Muscle of back (tissue), 3 donors: ENCODE measurements at regions not wholly inside any gene's neighbourhood (a gene's known extent, or its start where the extent isn't known, plus 50 kb on each side); places are given as distances from the start of the nearest gene placed in this dataset.

Source experiments
- DNase-seq, 3 donors: peaks; one replicate each; pipeline versions ENCODE4 v3.0.0 to v3.0.0-alpha.2; 2013

DNA sequence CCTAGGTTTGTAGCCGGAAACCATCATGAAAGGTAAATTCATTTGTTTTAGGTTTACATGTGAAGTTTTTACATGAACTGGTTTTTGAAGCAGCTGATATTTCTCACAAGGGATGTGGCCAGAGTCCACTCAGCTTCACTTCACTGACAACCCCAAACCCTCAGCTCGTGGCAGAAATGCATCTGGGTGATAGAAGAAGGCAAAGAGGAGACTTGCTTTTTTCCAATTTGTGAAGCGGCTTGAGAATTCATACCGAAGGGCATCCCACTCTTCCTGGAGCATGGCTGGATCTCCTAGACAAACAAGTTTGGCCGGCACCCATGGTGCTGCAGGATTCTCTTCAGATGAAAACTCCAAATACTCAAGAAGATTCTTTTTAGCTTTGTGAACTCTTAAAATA, 392.8 kb upstream of the CNR1 start:
- DNase-seq, result no peak

DNA sequence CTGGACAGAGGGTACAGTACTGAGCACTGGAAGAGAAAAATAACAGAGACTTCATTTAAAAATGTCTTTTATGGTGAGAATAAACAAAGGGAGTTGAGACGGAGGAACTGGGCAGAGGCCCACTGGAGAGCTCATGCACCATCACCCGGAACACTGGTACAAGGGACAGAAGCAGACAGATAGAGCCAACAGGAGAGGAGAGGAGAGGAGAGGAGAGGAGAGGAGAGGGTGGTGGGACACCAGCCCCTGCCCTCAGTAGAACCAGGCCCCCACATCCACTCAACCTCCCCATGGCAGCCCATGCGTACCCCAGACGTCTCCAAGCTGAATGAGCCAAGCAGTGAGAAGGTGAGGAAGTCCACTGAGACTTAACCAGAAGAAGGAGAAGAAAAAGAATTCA, 390.5 kb upstream of the CNR1 start:
- DNase-seq, result no peak

DNA sequence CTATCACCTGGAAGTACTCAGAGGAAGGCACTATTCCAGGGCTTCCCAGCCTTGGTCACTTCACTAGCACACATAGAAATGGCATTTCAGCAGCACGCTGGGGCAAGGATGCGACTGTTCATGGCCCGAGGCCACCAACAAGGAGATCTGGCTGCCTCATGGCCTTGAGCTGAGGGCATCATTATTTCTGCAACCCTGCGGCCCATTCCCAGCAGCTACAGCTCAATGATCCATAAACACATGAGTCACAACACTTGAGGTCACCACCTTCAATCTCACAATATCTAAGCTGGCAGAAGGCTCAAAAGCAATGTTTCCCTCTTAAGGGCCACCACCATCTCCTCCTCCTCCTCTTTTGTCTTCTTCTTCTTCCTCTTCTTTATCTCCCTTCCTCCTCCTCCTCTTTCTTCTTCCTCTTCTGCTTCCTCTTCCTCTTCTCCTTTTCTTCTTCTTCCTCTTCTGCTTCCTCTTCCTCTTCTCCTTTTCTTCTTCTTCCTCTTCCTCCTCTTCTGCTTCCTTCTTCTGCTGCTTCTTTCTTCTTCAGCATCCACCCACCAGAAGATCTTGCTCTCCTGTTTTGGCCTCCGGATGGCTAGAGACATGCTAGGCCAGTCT, 382.9 kb upstream of the CNR1 start:
- DNase-seq, result no peak

DNA sequence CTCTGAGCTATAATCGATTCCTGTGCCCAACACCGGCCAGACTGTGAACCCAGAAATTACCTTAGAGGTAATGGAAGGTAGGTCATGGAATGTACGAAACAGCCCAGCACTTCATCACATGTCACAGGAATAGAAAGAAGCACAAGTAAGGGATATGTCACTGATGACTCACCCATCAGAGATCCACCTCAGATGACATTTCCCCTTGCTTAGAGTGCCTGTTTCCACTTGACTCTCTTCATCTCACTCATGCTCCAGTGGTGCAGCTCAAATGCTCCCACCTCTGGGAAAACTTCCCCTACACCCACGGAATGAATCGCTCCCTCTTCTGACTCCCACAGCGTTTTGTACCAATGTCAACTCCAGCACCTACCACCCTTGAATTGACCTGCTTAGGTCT, 381.6 kb upstream of the CNR1 start:
- no peak for DNase-seq

DNA sequence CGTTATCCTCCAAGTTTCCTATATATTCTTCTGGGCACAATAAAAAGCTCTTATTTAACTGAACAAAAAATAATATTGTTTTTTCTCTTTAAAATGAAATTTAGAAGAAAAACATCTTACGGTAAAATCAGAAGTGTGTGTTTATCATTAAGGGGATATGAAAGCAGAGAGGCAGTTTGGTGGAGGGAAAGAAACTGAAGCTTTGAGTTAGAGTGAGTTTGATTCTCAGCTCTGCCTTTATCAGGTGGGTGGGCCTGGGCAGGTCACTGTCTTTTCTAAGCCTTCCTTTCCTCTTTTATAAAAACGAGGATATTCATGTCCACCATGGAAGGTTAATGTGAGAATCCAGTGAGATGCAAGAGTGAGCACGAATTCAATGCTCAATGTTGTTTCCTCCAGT, 379.8 kb upstream of the CNR1 start:
- no peak for DNase-seq

DNA sequence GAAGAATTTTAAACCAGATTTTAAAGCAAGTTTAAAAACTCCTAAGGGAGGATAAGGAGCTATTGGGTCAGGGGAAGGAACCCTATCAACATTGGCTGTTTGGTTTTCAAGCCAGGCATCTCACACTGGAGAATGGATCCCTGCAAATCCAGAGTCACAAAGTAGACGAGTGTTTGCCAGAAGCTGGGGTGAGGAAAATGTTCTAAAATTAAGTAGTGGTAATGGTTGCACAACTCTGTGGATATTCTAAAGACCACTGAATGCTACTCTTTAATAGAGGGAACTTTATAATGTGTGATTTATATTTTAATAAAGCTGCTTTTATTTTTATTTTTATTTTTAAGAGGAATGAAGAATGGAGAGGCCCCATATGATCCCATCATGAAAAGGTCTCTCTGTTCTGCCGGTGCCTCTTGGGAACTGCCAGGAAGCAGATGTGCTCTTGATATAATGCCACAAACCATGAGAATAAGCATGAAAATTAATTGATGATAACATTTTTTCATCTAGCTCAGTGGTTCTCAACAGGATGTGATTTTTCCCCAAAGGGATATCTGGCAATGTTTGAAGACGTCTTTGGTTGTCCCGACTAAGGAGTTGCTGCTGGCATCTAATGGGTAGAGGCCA, 379.0 kb upstream of the CNR1 start:
- DNase-seq, result no peak

DNA sequence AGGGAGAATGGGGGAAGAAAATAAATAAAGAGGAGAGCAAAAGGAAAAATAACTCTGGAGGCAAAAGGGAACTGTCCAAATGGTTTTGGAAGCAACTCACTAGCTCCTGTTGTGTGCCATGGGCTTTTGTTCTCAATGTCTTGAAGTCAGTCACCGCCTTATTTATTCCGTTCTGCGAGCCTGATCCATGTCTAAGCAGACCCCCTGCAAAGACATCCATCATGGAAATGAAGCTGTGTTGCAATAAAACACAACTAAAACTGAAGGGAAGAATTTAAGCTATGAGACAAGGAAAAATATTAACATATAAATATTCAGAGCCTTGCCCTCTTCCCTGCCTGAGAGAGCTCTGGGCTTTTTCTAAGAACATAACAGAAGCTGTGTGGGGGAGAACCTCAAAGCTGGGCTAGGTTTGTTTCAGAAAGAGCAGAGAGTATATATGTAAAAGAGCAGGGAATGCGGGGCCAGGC, 373.2 kb upstream of the CNR1 start:
- DNase-seq, result no peak

DNA sequence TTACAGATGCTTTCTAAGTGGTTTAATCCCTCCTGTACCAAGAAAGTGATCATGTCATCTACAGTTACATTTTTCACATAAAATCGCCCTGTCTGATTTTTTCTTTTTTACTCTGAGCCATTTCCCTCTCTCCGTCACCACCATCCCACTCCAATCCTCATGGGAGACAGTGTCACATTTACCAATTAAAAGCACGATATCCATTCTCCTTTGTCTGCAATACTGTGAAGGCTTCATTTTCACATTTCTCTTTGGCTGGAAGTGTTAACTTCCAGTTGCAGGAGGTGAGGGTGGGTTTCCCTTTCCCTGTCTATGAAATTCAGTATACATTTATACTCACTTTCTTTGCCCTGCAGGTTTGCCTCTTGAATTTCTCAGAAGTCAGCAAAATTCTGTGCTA, 372.7 kb upstream of the CNR1 start:
- no peak for DNase-seq

DNA sequence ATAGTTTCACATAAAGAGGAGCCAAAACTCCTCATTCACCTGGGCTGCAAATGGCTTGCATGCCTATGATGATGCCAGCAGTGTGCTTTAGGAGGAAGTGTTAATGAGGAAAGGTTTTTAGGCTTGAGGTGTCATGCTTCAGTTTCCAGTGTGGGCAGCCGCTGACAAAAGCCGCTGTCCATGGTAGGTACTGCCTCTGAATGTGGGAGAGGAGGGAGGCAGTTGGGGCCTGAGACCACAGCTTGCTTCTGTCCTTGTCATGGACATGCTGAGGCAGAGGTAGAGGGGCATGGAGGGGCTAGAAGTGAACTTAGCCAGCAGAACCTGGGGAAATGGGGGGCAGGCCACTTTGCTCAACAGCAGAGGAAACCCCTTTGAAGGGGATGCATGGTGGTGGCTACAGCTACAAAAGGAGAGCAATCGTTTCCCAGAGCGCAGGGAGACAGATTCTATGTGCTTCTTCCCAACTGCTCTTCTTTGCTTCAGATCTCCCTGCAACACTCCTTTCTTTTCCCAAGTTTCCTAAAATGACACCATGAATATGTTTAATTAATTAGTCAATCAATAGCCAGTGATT, 372.1 kb upstream of the CNR1 start:
- peak in 2 of 3 donors; percentile 6 to 44 for DNase-seq

DNA sequence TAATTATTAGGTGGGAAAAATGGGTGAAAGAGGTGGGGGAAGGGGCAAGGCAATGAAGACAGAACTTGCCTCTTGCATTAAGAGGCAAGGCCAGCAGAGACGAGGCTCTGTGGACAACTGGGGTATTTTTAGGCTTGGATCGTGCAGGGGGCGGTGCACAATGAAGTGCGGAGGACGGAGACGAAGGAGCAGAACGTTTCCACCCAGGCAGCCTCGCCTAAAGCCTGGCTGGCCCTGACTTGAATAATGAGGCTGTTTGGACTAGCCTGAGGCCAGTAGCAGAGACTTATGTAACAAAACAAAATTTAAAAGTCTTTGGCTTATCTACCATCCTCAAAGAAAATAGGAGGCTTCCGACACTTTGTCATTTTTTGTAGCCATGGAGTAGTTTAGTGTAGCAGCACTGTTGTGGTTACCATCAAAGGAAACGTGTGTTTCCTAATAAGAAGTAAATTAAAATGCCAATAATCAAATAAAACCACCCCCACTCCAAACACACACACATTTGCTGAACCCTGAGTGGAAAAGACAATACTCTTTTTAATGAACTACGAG, 370.0 kb upstream of the CNR1 start:
- DNase-seq, result no peak

DNA sequence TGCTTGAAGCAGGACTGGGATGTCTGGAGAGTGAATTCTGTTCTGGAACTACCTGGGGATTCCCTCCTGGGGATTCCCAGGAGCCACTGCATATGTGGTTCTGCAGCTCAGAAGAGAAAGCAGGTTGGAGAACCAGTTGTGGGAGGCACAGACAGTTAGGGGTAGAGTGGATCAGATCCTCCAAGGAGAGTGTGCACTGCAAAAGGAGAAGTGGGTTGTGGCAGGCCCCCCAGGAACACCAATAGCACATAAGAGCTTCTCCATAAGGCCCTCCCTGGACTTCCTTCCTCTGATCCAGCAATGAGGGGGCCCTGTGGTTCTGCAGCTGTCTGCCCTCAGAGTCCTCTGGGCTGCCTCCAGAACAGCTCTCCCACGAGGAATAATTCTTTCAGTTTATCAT, 369.2 kb upstream of the CNR1 start:
- DNase-seq, result no peak

DNA sequence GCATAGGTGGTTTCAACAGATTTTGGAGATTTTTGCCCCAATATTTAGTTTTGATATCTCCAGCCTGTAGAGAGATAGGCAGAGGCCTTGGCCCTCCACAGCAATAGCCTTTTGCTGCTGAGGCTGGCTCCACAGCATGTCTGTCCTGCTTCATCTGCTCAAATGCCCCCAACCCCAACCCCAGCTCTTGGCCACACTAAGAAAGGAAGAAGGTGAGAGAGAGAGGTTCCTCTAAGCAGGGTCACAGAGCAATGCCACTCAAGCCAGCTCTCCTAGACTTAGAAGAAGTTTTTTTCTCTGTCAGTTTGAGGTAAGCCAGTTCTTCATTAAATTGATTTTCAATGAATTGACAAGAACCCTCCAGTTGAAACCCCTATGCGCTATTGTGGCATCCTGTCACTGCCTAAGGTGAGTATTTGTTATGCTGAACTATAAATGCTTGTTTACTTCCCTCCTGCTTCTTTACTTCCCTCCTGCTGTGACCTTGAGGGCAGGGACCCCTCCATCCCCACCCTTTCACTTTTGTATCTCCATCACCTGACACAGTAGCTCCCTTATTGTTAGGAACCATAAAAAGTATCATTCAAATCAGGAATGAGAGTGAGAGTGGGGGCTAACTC, 366.2 kb upstream of the CNR1 start:
- no peak for DNase-seq

DNA sequence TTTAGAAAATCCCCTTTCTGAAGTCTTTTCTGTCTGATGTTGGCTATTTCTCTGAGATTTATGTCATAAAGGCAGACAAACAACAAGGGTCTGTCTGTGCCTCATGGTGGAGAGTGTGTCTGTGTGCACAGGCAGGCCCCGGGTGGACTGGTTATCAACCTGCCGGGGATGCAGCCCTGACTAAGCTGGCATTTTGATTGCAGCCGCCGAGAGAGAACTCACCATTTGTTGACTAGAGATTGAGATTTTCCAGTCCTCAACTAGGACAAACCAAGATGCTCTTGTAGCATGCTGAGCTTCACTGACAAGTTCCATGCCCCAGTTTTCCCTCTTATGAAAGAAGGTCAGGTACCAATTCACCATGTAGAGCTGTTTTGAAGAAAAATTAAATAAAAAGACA, 363.6 kb upstream of the CNR1 start:
- DNase-seq, result no peak

DNA sequence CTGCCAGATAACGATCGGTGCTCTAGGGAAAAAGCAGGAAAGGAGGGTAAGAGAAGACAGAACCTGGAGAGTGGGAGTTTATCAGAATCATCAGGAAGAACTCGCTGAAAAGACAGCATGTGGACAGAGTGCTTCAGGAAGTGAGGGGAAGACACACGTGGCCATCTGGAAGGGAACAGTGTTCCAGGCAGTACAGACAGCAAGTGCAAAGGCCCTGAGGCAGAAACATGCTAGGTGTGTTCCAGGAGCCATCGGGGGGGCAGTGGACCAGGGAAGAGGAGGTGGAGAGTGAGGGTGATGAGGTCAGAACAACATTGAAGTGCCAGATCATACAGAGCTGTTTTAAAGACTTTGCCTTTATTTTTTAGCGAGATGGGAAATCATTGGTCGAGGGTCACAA, 354.3 kb upstream of the CNR1 start:
- DNase-seq, result no peak

DNA sequence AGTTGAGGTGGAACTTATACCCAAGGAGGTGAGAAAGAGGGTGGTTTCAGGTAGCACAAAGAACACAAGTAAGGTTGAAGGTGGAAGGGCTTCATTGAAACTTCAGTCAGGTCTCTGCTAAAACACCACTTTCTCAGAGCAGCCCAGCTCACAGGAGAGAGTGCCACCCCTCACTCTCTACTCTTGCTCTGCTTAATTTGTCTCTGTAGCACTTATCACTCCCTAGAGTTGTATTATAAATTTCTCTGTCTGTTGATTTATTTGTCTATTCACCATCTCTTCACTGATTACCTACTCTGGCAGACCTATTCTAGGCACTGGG, 353.8 kb upstream of the CNR1 start:
- no peak for DNase-seq

DNA sequence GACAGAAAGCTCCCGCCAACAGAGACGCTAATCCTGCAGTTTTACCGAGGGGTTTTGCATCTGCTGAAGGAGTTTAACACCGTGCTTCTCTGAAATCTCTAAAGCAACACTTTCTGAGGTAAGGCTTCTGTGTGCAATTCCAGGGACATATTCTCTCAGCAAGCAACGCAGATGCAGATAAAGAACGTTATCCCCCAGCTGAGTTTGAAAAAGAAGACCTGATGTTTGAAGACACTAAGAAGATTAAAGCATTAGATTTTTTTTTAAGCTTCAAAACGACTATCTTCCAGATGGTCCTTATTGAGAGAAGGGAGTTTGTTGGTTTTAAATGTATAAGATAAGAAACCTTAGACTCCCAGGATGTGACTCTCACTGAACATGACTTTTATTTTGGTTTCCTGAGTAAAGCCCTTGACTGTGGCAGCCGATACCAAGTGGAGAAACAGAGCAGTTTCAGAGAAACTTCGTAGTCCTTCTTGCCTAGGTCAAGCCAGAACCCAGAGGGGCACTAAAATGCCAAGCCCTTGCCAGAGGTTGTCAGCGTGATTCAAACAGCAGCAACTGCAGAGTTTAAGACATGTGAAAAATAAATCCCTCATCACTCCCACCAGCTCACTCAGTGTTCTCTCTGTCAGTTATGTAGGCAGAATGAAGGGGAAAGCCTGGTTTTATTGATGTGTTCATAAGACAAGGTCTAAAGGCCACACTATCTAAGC, 353.3 kb upstream of the CNR1 start:
- no peak for DNase-seq

DNA sequence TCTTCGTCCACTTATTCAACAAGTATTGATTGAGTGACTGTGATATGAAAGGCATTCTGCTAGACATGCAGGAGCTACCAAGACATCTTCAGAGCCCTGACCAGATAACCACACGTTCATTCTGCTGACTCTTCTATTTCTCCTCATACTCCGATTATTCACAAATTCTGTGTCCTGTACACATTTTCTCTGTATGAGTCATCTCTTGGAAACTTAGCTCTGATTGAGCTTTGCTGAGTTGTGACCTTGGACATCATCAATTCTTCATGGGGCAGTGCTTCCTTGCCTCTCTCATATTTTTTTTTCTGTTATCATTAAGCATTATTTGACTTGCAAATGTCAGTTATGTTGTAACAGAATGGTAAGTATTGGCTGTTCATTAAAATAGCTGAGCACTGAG, 351.6 kb upstream of the CNR1 start:
- DNase-seq, result no peak

DNA sequence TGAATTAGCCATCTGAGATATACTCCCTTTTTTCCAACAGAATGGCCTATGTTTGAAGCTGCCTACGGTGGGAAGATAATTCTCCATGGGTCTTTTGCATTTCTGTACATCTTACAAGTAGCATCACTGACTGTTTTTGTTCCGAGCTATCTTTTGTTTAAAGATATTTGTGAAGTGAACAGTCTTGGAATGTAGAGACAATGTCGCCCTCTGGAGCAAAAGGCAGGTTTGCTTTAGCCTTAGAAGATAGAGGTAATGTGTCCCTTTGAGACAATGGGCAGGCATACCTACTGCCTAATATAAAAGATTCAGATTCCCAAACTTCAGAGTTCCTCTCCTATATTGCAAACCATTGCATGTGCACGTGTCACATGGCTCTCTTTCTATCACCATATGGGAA, 347.8 kb upstream of the CNR1 start:
- DNase-seq, result no peak

DNA sequence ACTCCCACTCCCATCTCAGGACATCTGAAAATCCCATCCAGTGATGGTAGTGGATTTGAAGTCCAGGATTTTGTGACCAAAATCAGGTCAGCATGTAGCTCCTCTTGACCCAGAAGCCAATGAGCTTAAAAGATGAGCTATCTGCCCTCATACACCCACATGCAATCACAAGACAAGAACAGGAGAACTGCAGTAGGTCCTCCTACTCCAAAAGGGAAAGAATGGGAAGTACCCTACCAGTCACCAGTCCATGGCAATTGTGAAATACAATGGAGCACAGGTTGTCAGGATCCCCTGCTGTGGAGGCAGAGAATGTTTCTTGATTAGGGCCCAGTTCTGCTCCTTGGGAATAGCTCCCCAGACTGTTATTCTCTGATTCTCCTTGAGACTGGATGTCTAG, 347.3 kb upstream of the CNR1 start:
- no peak for DNase-seq

DNA sequence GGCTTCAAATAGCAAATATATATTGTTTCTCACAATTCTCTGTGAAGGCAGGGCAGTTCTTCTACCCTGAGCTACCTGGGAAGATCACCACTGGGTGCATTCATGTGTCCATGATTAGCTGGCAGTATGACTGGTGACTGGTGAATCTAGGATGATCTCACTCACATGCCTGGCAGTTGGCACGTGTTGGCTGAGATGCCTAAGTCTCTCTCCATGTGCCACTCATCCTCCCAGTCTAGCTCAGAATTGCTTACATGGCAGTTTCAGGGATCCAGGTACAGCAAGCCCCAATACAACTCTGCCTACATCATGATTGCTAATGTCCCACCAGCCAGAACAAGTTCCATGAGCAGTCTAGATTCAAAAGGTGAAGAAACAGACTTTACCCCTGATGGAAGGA, 346.8 kb upstream of the CNR1 start:
- DNase-seq, result no peak

DNA sequence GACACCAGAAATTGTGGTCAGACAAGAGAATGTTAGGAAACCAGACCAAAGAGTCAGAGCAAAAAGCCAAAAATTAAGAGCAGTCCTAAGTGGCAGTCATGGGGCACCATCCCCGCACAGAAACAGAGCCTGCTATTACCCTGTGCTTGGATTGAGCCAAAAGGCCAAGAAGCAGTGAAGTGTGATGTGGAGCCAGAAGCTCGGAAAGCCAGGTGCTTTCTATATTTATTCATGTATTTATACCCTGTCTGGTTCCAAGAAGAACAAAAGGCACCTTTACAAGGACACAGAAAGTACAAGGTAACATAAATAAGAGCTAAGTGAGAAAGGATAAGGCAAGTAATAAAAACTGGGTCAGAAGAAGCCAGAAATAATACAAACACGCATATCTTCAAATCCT, 336.2 kb upstream of the CNR1 start:
- no peak for DNase-seq

DNA sequence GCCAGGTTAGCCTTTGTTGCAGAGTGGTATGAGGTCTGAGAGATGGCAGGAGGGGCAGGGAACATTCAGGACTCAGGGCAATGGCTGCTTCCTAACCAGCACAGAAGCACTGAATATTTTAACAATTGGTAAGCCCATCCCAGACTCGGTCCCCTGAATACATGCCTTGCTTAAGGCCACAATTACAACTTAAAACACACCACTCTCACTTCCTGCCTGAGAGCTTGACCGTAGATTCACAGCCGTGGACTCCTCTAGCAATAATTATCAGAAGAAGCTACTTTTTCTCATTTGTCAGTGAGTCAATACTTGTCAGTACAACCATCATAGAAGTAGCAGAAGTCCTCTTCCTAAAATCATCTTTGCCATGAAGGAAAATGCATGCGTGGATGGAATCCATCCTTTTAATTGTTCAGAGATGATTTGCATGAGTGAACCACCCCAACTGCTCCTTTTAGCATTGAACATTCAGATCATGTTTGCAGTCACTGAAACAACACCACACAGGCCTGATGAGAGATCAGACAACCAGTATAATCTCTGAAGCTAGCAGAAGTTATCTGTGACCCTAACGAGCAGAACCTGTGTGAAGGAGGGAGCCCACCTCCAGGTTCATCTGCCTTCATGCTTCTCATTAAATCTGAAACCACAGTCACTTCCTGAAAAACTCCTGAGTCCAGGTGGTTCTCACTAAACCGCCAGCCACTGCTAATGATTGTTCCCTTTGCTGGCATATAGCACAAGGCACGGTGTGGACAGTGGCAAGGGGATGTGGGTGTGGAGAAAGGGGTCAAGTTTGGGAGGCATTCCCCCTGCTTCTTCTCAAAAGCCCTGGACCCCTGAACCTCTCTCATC, 333.9 kb upstream of the CNR1 start:
- DNase-seq, result no peak
